ENCODE measurements at regions not wholly inside any gene's neighbourhood (a gene's known extent, or its start where the extent isn't known, plus 50 kb on each side); places are given as distances from the start of the nearest gene placed in this dataset.

DNA sequence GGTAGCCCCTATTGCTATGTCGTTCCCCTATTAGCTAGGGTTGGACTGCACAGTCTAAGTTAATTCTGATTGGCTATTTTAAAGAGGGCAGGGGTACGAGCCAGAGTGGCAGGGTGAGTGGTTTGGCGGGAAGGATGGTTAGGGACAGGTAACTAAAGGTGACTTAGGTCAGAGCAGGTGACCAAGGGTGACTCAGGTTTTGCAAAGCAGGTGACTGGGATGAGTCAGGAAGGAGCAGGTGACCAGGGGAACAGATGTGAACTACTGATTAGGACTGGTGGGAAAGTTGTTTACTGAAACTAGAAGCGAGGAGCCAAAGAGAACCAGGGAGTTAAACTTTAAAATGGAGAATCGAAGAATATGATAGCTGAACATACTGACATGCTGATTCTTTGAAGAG is 295.2 kb downstream of the GJA1 start (continued):
- no peak for TF ChIP-seq ZBTB7A (tag by site-specific recombination; IDR thresholded peaks at IDR 0.05; ENCODE audit: low read depth)
- TF ChIP-seq ZNF26 (tag by site-specific recombination; IDR thresholded peaks at IDR 0.05), result no peak
- TF ChIP-seq HOXA7 (CRISPR knock-in tag; IDR thresholded peaks at IDR 0.05; ENCODE audit: borderline replicate concordance), result no peak
- TF ChIP-seq ZNF146 (tag by site-specific recombination; IDR thresholded peaks at IDR 0.05), result no peak

GRCh38 chr6:121731381-121731780 is 295.9 kb downstream of the GJA1 start:
- POLR2A ChIA-PET, result no interaction called here

GRCh38 chr6:121732641-121733040 is 297.2 kb downstream of the GJA1 start:
- H3K36me3 ChIP-seq (ENCODE audit: control insufficient read depth in 2 of 2, insufficient read depth in 1 of 2, low read length in 2 of 2), result no peaks in the 10 kb centered on the region
- H3K27ac ChIP-seq (ENCODE audit: extremely low read depth, low read depth, low read length), result no peak overlapping the region
- H3K4me1 ChIP-seq (ENCODE audit: control insufficient read depth, insufficient read depth, low read length), result no peaks in the 10 kb centered on the region
- ChIA-PET CTCF (interaction anchor here (0.6 to 1.1 kb wide), 4 partner anchors 16 to 304 kb away, joined by 3 to 4 read pairs (median 4); no protein-coding TSS in a partner anchor), POLR2A (no interaction called here)
- H3K4me3 ChIP-seq (ENCODE audit: low read depth, low read length), result no peak overlapping the region
- H3K9me3 ChIP-seq (ENCODE audit: control insufficient read depth, insufficient read depth, low read depth, low read length), result no peaks in the 10 kb centered on the region
- TF ChIP-seq ZNF518A (tag by site-specific recombination; conservative IDR thresholded peaks at IDR 0.05; ENCODE audit: low read depth) (no peak), BCL11B (tag by site-specific recombination; IDR thresholded peaks at IDR 0.05; ENCODE audit: low read depth) (no peak), ZNF645 (tag by site-specific recombination; IDR thresholded peaks at IDR 0.05) (no peak), ZNF398 (tag by site-specific recombination; IDR thresholded peaks at IDR 0.05) (no peak), ZNF19 (tag by site-specific recombination; IDR thresholded peaks at IDR 0.05; ENCODE audit: low read depth) (no peak)
- TF ChIP-seq, protein P1, sequence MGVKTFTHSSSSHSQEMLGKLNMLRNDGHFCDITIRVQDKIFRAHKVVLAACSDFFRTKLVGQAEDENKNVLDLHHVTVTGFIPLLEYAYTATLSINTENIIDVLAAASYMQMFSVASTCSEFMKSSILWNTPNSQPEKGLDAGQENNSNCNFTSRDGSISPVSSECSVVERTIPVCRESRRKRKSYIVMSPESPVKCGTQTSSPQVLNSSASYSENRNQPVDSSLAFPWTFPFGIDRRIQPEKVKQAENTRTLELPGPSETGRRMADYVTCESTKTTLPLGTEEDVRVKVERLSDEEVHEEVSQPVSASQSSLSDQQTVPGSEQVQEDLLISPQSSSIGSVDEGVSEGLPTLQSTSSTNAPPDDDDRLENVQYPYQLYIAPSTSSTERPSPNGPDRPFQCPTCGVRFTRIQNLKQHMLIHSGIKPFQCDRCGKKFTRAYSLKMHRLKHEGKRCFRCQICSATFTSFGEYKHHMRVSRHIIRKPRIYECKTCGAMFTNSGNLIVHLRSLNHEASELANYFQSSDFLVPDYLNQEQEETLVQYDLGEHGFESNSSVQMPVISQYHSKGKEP (tag by site-specific recombination; IDR thresholded peaks at IDR 0.05), result no peak

More at GRCh38 chr6:121731381-121731780, 295.9 kb downstream of the GJA1 start:
- H3K27ac ChIP-seq (ENCODE audit: extremely low read depth, low read depth, low read length), result no peak overlapping the region
- CTCF ChIA-PET, result no interaction called here
- no peaks in the 10 kb centered on the region for H3K36me3 ChIP-seq (ENCODE audit: control insufficient read depth in 2 of 2, insufficient read depth in 1 of 2, low read length in 2 of 2)
- TF ChIP-seq ZNF600 (tag by site-specific recombination; IDR thresholded peaks at IDR 0.05) (no peak), ZSCAN18 (tag by site-specific recombination; IDR thresholded peaks at IDR 0.05) (no peak), ZNF335 (tag by site-specific recombination; conservative IDR thresholded peaks at IDR 0.05) (no peak), ZNF585B (tag by site-specific recombination; IDR thresholded peaks at IDR 0.05) (no peak), GLI2 (tag by site-specific recombination; IDR thresholded peaks at IDR 0.05; ENCODE audit: borderline replicate concordance, low read depth) (no peak), ZNF423 (tag by site-specific recombination; IDR thresholded peaks at IDR 0.05) (no peak), ZNF677 (tag by site-specific recombination; IDR thresholded peaks at IDR 0.05) (no peak), SCRT1 (tag by site-specific recombination; IDR thresholded peaks at IDR 0.05; ENCODE audit: borderline replicate concordance) (no peak), ZFP41 (tag by site-specific recombination; IDR thresholded peaks at IDR 0.05; ENCODE audit: borderline replicate concordance) (no peak)
- TF ChIP-seq, protein P2, sequence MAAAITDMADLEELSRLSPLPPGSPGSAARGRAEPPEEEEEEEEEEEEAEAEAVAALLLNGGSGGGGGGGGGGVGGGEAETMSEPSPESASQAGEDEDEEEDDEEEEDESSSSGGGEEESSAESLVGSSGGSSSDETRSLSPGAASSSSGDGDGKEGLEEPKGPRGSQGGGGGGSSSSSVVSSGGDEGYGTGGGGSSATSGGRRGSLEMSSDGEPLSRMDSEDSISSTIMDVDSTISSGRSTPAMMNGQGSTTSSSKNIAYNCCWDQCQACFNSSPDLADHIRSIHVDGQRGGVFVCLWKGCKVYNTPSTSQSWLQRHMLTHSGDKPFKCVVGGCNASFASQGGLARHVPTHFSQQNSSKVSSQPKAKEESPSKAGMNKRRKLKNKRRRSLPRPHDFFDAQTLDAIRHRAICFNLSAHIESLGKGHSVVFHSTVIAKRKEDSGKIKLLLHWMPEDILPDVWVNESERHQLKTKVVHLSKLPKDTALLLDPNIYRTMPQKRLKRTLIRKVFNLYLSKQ (tag by site-specific recombination; IDR thresholded peaks at IDR 0.05; ENCODE audit: borderline replicate concordance), result no peak
- no peaks in the 10 kb centered on the region for H3K4me1 ChIP-seq (ENCODE audit: control insufficient read depth, insufficient read depth, low read length)
- H3K4me3 ChIP-seq (ENCODE audit: low read depth, low read length), result no peak overlapping the region
- H3K9me3 ChIP-seq (ENCODE audit: control insufficient read depth, insufficient read depth, low read depth, low read length), result no peaks in the 10 kb centered on the region
